Psoas muscle (tissue), 7 donors: ENCODE measurements at regions not wholly inside any gene's neighbourhood (a gene's known extent, or its start where the extent isn't known, plus 50 kb on each side); places are given as distances from the start of the nearest gene placed in this dataset.

Source experiments
- ATAC-seq, 4 donors: fragments of 200-7000 bp; cut with Tn5 transposase; one replicate each; pipeline ENCODE4 v1.9.1; 2020; ENCODE audit warnings: moderate library complexity in 3 of 4, mild to moderate bottlenecking in 2 of 4
- DNase-seq, 2 donors: peaks; one replicate each; pipeline ENCODE4 v3.0.0-alpha.2; 2020
- H3K27ac ChIP-seq: fragments of 200-600 bp; one replicate; pipeline ENCODE4 v1.8.0; 2022
- H3K27me3 ChIP-seq, 3 donors: fragments of 200-600 bp in 1 of 3; one replicate each; pipeline versions ENCODE4 v1.6.1 to v1.8.0; 2013 to 2022; ENCODE audit warnings: low read length in 2 of 3, mild to moderate bottlenecking in 2 of 3, moderate library complexity in 1 of 3; ENCODE audit not compliant: insufficient read depth in 3 of 3
- H3K36me3 ChIP-seq, 2 donors: fragments of 200-600 bp in 1 of 2; one replicate each; pipeline versions ENCODE4 v1.6.1 to v1.8.0; 2013 to 2022; ENCODE audit warnings: low read depth in 1 of 2, mild to moderate bottlenecking in 1 of 2, moderate library complexity in 1 of 2; ENCODE audit not compliant: insufficient read depth in 1 of 2
- H3K4me1 ChIP-seq: fragments of 200-600 bp; one replicate; pipeline ENCODE4 v1.8.0; 2022
- H3K4me3 ChIP-seq: fragments of 200-600 bp; one replicate; pipeline ENCODE4 v1.8.0; 2022; ENCODE audit warnings: mild to moderate bottlenecking
- H3K9me3 ChIP-seq: fragments of 200-600 bp; one replicate; pipeline ENCODE4 v1.8.0; 2022
- WGBS, 3 donors: extraction: QIAGEN DNeasy Blood & Tissue Kit; methylation state at CpG; one replicate each; pipeline versions ENCODE4 v1.1.6 to v1.1.7; 2013; 5-methylcytosine and 5-hydroxymethylcytosine counted together
- intact Hi-C, 2 donors: fragments of 100-400 bp; cut with DNase I; formaldehyde crosslinking; loops; one replicate each; pipeline versions ENCODE4 v1.11.0 to v1.14.2; 2022
- TF ChIP-seq, protein P1 (sequence below): fragments of 200-600 bp; IDR thresholded peaks from one replicate; pipeline ENCODE4 v1.8.0; 2022; ENCODE audit warnings: antibody characterized with exemption
- donor health status: healthy with polysubstance abuse.
- donor health status: DM: no; HTN: no; CAD: no; lungs with moderate emphysema.
- donor health status: Bipolar disorder and iron deficiency.
- donor health status: healthy.
- donor health status: DM: yes; HTN: yes; CAD: no.
- donor health status: DM: no; HTN: no; CAD: no.
- donor health status: DM: yes; HTN: yes; CAD: no.

DNA sequence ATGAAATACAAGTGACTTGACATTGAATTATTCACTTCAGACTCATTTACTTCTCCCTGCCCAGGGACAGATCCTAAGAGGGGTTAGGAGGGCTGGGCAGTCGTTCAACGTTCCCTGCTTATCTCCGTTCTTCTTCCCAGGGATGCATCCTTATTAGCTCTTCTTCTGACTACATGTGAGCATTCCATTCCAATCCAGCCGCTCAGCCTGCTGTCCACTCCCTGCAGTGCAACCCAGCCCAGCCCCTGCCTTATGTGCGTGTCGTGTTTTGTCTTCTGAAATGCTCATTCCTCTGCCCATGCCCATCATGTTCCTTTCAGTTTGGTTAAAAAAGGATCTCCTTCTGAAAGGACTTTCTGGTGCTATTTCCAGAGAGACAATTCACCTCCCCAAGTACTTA, 64.7 kb upstream of the PALM2AKAP2 start:
- no peaks in the 10 kb centered on the region for H3K4me1 ChIP-seq
- TF ChIP-seq, protein P1, sequence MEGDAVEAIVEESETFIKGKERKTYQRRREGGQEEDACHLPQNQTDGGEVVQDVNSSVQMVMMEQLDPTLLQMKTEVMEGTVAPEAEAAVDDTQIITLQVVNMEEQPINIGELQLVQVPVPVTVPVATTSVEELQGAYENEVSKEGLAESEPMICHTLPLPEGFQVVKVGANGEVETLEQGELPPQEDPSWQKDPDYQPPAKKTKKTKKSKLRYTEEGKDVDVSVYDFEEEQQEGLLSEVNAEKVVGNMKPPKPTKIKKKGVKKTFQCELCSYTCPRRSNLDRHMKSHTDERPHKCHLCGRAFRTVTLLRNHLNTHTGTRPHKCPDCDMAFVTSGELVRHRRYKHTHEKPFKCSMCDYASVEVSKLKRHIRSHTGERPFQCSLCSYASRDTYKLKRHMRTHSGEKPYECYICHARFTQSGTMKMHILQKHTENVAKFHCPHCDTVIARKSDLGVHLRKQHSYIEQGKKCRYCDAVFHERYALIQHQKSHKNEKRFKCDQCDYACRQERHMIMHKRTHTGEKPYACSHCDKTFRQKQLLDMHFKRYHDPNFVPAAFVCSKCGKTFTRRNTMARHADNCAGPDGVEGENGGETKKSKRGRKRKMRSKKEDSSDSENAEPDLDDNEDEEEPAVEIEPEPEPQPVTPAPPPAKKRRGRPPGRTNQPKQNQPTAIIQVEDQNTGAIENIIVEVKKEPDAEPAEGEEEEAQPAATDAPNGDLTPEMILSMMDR: no peak
- no peak overlapping the region for H3K27ac ChIP-seq
- ATAC-seq: no peak
- intact Hi-C loops: no loop called here
- no peak overlapping the region for H3K4me3 ChIP-seq
- no peaks in the 10 kb centered on the region for H3K36me3 ChIP-seq
- WGBS, 3 donors: 75 to 91% (median 82%) methylated on average over 6 of the region's 6 CpGs
- H3K9me3 ChIP-seq: no peaks in the 10 kb centered on the region
- no peak for DNase-seq
- peaks cover 0 to 3% (median 1%) of the 10 kb centered on the region in 3 donors for H3K27me3 ChIP-seq

DNA sequence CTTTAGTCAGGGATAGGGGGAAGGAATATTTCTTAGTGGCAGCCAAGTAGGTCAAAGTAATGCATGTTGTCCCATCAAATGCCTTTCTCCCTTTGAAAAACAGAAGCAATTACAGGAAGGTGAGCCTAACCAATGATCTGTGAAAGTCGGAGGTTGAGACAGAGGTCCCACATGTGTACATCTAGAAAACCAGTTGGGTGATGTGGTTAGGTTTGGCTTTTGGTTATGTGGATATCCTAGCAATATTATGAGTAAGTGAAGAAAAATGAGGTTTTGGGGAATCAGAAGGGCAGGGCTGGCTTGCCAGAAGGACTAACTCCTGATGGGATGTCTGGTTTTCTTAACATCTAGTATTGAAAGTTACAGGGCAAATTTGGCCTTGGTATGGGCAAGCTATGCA, 63.4 kb upstream of the PALM2AKAP2 start:
- WGBS, 3 donors: 89 to 96% (median 93%) methylated on average over 1 of the region's 1 CpG
- Histone ChIP-seq H3K4me3 (no peak overlapping the region), H3K27ac (no peak overlapping the region), H3K36me3 (no peaks in the 10 kb centered on the region), H3K27me3 (peaks cover 0 to 3% (median 1%) of the 10 kb centered on the region in 3 donors), H3K4me1 (no peaks in the 10 kb centered on the region), H3K9me3 (no peaks in the 10 kb centered on the region)
- TF ChIP-seq, protein P1: no peak
- ATAC-seq (no peak), DNase-seq (no peak)
- intact Hi-C loops: no loop called here

DNA sequence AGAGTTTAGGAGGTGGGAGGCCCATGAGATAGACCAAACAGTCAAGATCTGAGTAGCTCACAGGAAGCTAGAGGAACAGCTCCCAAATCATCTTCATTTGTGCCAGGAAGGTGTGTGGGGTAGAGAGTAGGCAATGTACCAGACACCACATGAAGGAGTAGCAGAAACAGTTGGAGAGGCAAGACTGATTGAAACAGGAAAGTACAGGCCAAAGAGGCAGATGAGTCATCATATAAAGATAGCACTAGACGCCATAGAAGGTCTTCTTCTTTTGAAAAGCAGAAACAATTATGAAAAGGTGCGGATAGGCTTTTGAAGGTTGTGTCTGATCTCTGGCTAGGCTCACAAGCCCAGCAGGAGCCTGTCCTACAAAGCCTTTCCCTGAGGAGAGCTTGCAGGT, 62.7 kb upstream of the PALM2AKAP2 start:
- Histone ChIP-seq H3K36me3 (no peaks in the 10 kb centered on the region), H3K4me1 (no peaks in the 10 kb centered on the region), H3K27me3 (peaks cover 0 to 3% (median 1%) of the 10 kb centered on the region in 3 donors), H3K27ac (no peak overlapping the region), H3K9me3 (no peaks in the 10 kb centered on the region), H3K4me3 (no peak overlapping the region)
- DNase-seq (no peak), ATAC-seq (peak in 1 of 4 donors; percentile 46)
- TF ChIP-seq, protein P1: no peak
- intact Hi-C loops: no loop called here
- 57 to 88% (median 86%) methylated on average over 1 to 2 of the region's 2 CpGs for WGBS, 3 donors

DNA sequence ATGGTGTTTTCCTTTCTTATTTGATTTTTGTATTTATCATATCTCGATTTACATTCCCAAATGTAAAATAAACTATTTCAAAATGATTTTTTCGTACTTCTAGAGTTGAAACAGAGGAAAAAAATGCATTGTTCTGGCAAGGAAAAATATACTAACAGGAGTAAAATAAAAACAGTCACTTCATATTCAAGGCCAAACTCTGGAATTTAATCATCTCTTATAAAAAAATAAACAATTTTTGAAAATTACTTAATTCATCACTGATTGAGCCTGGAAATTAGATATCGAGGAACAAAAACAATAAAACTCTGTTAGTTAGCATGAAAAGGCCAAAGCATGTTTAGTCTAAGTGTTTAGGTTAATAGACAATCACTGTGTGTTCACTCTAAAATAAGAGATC, 61.1 kb upstream of the PALM2AKAP2 start:
- DNase-seq (no peak), ATAC-seq (no peak)
- TF ChIP-seq, protein P1: no peak
- Histone ChIP-seq H3K27ac (no peak overlapping the region), H3K27me3 (peaks cover 0 to 3% (median 1%) of the 10 kb centered on the region in 3 donors), H3K4me3 (no peak overlapping the region), H3K4me1 (no peaks in the 10 kb centered on the region), H3K9me3 (no peaks in the 10 kb centered on the region), H3K36me3 (no peaks in the 10 kb centered on the region)
- 90% methylated on average over 3 of the region's 3 CpGs for WGBS, 3 donors
- intact Hi-C loops: no loop called here

DNA sequence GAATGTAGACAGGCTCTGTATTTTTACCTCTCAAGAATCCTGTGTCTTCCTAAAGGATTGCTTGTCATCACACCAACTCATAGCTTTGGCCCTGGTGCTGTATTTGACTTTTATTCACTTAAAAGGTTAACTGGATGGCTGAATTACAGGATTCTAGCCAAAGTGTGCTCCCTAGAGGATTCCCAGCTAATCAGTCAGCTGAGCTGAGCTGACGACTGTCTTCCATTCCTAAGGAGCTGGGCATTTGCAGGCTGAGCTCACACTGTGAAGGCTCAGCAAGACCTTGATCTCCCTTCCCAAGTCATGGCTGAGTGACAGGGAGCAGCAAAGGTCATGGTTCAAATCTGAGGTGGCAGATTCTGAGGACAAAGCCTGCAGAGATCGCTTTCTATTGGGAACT, 59.0 kb upstream of the PALM2AKAP2 start:
- no peaks in the 10 kb centered on the region for H3K9me3 ChIP-seq
- WGBS, 3 donors: 51 to 60% (median 53%) methylated on average over 2 of the region's 2 CpGs
- no peaks in the 10 kb centered on the region for H3K4me1 ChIP-seq
- peaks cover 0 to 3% (median 0%) of the 10 kb centered on the region in 3 donors for H3K27me3 ChIP-seq
- TF ChIP-seq, protein P1: no peak
- no peaks in the 10 kb centered on the region for H3K36me3 ChIP-seq
- no peak overlapping the region for H3K27ac ChIP-seq
- intact Hi-C loops: no loop called here
- no peak overlapping the region for H3K4me3 ChIP-seq
- DNase-seq: no peak
- no peak for ATAC-seq
